Ureter (tissue), 1 donor: ENCODE measurements at regions not wholly inside any gene's neighbourhood (a gene's known extent, or its start where the extent isn't known, plus 50 kb on each side); places are given as distances from the start of the nearest gene placed in this dataset.
"Not testable (repeated sequence)": the region's sequence is repeated elsewhere in the genome, so short reads cannot be mapped to it uniquely, and the experiment has no call there.

Experiments used
- DNase-seq: peaks from one replicate; pipeline ENCODE4 v3.0.0-alpha.2; 2020; ENCODE audit warnings: low spot score
- donor health status: DM: yes; HTN: yes; CAD: no.

GRCh38 chr13:28573595-28574373 is 78.9 kb upstream of the FLT1 start:
- DNase-seq: no peak

DNA sequence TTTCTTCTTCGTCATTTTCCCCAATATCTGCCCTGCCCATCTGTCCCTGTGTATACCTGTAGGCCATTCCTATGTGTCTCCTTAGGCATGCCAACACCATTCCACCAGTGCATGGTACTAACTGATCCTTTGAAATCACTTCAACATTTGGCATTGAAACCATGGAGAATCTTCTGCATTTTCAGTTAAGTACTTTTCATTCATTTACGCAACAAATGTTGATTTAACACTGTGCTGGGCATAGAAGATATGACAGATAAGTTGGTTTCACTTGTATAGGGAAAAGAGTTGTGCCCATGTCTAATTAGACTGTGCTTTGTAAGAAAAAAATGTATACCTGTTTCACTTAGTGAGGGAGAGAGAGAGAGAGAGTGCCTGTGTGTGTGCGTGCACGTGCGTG is 77.9 kb upstream of the FLT1 start:
- no peak for DNase-seq

GRCh38 chr13:28570356-28570755 is 75.4 kb upstream of the FLT1 start:
- DNase-seq: not testable (repeated sequence)

DNA sequence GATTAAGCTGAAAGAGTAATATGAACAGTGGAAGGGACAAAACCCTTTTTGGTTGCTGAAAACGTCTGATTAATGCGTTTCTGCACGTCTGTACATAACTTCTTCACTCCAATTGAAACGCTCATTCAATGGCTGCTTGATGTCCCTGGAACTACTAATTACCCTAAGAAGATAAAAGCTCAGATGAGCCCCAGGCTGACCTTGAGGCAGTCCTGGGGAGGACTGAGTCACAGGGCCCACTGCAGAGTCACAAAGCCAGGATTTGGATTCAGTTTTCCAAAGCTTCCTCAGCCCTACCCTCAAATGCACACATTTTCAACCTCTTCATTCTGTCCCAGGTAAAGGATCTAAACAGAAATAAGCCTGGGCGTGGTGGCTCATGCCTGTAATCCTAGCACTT is 75.0 kb upstream of the FLT1 start:
- no peak for DNase-seq

DNA sequence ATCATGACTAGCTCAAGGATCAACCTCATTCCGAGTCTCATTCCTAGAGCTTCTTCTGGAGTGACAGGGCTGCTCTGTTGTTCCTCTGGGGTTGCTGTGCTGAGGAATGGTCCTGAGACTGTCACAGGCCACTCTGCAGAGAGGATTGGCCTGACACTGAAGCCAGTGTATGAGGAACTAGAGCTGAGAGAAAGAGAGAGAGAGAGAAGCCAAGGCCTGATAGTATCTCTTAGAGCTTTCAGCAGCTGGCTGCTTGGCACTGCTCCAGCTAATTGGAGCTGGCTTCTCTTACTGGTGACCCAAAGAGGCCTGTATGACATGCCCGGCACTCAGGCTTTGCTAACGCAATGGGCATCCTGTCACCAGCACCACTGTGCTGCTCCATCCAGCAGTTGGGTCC is 73.4 kb upstream of the FLT1 start:
- DNase-seq: peak; percentile 78

- DNase-seq: no peak
These were observed 72.0 kb upstream of the FLT1 start for GRCh38 chr13:28566891-28567290.

DNA sequence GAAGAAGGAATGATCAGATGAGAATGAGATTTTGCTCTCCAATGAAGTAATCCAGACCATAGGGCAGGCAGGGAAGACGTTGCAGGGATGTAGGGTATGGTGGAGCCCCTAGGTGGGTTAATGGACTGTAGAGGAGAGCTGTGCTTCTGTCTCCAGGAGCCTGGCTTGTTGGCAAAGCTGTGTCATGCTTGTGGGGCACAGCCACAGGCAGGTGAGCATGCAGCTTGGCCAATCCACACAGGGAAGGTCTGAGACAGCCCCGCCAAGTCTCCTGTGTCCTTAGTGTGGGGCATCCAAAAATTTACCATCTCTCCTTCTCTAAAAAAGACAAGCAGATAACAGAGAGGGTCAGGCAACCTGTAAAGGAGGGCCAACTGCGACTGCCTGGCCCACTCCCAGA is 71.4 kb upstream of the FLT1 start:
- DNase-seq: no peak

DNA sequence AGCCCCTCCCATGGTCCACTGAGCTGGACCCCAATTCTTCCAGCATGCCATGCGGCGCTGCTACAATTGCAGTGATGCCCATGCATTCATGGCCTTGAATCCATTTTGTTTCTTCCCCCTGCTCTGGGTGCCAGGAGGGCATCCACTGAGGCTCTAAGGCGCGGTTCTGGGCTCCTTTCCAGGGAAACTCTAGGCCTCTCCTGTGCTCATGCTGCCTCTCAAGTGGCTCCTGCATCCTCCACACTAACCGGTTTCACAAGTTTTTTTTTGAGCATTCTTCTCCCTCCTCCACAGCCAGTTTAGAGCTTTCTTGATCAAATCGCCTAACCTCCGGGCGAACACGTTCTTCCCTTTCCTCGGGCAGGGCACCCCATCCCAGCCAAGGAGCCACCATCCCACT is 69.1 kb upstream of the FLT1 start:
- peak; percentile 79 for DNase-seq

DNA sequence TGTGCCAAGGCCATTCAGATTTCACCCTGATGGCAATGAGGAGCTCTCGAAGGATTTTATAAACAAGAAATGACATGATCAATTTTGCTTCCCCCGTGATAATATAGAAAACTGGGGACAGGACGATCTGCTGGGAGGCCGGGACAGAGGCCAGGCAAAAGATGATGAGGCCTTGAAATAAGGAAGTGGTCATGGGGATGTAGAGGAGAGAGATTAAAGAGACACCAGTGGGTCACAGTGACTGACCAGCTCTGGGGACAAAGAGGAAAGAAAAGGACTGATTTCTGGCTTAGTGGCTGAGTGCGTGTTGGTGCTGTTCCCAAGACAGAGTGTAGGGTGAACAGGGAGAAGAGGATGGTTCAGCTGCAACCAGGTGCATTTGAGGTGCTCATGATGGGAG is 68.7 kb upstream of the FLT1 start:
- DNase-seq: no peak

GRCh38 chr13:28560612-28561011 is 65.7 kb upstream of the FLT1 start:
- DNase-seq: no peak

GRCh38 chr13:28559636-28560259 is 64.8 kb upstream of the FLT1 start:
- DNase-seq: no peak

- DNase-seq: no peak
These were observed 63.6 kb upstream of the FLT1 start for GRCh38 chr13:28558567-28558966.

DNA sequence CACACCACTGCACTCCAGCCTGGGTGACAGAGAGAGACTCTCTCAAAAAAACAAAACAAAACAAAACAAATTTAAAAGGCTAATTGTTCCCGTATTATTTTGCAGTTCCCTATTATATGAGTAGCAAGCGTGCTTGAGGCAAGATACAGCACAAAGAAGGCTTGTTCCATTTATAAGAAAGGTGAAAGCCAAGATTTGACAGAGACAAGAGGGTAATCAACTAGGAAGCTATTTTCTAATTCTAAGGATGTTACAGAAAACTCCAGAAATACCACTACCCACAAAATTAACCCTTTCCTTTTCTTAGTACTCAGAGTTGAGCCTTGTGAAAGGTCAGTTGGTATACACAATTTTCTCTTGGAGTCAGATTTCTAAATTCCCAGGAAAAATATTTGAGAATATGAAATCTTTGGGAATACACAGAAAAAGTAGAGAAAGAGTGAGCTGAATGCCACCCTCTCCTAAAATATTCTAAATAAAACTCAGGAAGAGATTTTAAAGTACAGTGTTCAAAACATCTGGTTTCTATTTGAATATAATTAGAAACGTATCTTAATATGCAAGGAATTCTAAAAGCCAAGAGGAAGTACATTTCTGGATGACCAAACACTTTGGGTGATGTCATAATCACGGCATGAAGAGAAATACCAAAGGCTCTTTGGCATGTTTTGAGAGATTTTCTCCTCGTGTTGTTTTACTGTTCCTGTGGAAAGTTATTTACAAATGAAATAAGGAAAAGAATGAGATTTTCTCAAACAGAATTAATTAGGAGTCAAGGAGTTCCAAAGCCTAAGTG is 63.0 kb upstream of the FLT1 start:
- no peak for DNase-seq

DNA sequence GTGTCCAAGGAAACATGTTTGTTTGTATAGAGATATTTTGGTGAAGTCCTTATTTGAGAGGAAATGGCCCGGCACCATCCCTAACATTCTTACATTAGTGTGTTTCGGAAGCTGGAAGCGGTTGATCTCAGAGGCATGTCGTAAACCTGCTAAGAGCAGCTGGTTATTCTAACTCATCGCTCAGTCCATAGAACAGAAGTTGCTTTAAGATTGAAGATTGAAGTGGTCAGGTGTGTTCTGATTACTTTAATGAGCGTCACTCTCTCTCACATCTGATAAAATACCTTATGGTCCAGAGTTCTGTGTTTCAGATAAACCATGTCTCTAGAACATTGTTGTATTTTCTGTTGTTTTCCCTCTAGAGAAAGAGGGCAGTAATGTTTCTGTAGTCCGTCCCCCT is 60.2 kb upstream of the FLT1 start:
- no peak for DNase-seq

DNA sequence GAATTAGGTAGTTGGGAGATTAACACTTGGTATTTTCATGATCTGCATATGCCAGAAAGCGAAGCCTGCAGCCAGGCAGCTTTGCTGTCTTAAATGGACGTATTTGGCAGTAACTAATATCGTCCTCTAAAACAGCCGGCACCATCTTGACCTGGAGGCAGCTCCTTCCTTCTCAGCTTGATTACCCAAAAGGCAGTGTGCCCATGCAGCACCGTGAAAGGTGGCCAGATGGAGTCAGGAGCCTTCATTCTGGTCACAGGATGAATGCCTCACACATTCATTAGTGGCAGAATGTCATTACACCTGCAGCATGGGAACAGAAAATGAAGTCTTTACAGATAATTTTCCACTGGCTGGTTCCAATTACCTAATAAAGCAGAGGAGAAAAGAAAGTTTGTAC is 59.0 kb upstream of the FLT1 start:
- DNase-seq: no peak

DNA sequence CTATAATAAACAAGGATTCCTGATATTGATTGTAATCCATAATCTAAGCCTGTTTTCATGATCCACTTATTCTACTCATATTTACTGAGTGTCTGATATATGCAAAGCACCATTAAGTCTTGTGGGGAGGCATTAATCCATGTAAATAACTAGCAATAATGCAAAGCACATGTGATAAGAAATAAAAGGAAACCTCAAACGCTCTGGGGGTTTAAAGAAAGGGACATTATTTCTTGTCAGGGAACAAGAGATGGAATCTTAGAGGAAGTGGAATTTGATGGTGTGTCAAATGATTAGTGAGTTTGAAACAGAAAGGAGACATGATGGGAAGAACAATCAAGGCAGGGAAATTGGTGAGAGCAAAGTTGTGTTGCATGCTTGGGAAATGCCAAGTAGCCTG is 57.4 kb upstream of the FLT1 start:
- DNase-seq: no peak

GRCh38 chr13:28551498-28551895 is 56.6 kb upstream of the FLT1 start:
- no peak for DNase-seq

DNA sequence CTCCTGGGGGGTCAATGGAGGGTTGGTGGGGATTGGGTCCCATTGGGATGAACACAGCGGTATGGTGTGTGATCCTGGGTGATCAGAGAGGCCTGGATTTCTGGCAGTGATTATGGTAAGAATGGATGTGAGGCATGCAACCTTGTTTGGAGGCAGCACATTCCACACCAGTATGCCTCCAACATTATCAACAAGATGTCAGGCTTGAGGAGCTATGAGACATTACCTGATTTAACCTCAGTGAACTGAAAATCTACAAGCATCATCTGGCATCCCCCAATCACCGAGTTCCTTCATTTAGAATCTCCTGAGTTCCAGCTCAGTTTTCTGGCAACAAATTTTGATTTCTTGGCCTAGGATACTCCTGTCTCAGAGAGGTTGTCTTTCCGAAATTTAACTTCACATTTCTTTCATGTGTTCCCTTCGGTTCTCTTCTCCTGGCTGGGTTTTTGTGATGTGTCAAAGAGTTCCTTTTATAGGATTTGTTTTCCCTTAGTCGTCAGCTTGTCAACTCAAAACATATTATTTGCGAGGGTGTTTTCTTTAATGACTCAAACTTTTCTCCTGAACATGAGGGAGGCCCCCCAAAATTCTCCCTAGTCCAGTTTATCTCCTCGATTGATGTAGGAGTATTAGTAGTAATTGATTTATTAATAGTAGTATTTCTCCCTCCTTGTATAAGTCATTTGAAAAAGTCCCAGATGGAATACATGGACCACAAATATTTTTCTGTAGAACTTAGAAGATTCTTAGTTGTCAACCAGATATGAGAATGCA is 56.0 kb upstream of the FLT1 start:
- DNase-seq: no peak

DNA sequence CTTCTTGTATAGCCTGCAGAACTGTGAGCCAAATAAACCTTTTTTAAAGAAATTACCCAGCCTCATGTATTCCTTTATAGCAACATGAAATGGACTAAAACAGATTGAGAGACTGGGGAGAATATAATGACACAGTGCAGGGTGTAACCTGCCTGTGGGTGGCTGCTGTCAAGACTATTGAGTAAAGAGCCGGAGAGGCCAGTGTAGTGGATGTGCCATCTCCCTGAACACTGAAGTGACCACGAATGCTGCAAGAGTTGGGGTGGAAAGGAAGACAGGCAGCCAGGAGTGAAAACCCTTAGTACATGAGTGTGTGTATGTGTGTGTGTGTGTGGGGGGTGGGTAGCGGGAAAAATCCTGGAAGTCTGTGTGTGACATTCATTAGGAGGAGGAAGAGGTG is 55.2 kb upstream of the FLT1 start:
- no peak for DNase-seq

DNA sequence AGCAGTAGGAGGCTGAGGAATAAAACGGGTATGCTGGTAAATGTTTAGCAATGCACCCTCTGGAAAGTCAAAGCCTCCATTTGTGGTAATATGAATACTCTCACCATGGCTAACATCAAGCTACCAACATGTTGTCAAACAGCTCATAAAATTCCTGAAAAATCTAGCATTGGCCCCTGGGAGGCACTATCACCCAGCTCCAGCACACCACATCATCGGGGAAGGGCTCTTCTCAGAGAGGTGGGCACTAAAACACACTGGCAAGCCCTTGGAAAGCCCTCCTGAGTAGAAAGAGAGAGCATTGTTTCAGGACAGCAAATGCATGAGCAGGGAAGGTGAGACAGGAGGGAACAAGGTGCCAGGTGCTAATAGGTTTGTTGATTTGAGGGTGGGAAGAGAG is 53.9 kb upstream of the FLT1 start:
- no peak for DNase-seq

- DNase-seq: no peak
These were observed 53.5 kb upstream of the FLT1 start for GRCh38 chr13:28548468-28548867.
